ENCODE measurements at regions not wholly inside any gene's neighbourhood (a gene's known extent, or its start where the extent isn't known, plus 50 kb on each side); places are given as distances from the start of the nearest gene placed in this dataset.

DNA sequence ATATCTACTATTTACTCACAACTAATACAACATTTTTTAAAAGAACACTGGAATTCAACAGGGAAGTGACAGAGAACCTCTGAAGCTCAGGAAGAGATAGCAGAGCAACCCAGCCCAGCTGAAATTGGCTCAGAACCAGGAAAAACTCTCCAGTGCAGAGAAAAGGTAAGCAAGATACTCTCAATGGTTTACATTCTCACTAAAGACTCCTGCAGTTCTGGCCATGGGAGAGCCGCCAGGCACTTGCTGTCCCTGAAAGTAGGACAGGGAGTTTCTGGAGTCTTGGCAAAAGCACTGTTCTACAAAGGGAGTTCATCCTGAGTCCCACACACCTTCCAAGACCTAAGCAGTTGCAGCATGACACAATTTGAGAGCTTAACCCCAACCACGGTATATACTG is 330.8 kb downstream of the TRIM36 start:
- Histone ChIP-seq H3K27me3 (ENCODE audit: control insufficient read depth, extremely low read depth, insufficient read depth, low read length) (no peaks in the 10 kb centered on the region), H3K36me3 (ENCODE audit: control insufficient read depth in 2 of 2, extremely low read depth in 1 of 2, insufficient read depth in 2 of 2, low read length in 2 of 2) (no peaks in the 10 kb centered on the region), H3K4me3 (ENCODE audit: control insufficient read depth in 2 of 3, extremely low read depth in 1 of 3, insufficient read depth in 2 of 3, low read depth in 1 of 3, low read length in 3 of 3) (no peak overlapping the region), H3K9me1 (ENCODE audit: control insufficient read depth, extremely low read depth, insufficient read depth, low read length) (no peaks in the 10 kb centered on the region), H2AFZ (ENCODE audit: control insufficient read depth, low read length) (no peak overlapping the region), H3K79me2 (ENCODE audit: control insufficient read depth, insufficient read depth, low read length) (no peaks in the 10 kb centered on the region), H4K20me1 (ENCODE audit: control insufficient read depth, extremely low read depth, insufficient read depth, low read length) (no peaks in the 10 kb centered on the region), H3K4me2 (ENCODE audit: control insufficient read depth, extremely low read depth, insufficient read depth, low read depth, low read length) (no peak overlapping the region), H3K4me1 (ENCODE audit: control insufficient read depth, extremely low read depth, insufficient read depth, low read length) (no peaks in the 10 kb centered on the region), H3K9ac (ENCODE audit: control insufficient read depth, extremely low read depth, insufficient read depth, low read length) (no peak overlapping the region), H3K27ac (ENCODE audit: control insufficient read depth, insufficient read depth, low read length) (no peak overlapping the region), H3K9me3 (ENCODE audit: control insufficient read depth, low read depth, low read length) (no peaks in the 10 kb centered on the region)
- TF ChIP-seq EZH2 (IDR thresholded peaks at IDR 0.05; ENCODE audit: low read length), result no peak
- TF ChIP-seq, protein P1, sequence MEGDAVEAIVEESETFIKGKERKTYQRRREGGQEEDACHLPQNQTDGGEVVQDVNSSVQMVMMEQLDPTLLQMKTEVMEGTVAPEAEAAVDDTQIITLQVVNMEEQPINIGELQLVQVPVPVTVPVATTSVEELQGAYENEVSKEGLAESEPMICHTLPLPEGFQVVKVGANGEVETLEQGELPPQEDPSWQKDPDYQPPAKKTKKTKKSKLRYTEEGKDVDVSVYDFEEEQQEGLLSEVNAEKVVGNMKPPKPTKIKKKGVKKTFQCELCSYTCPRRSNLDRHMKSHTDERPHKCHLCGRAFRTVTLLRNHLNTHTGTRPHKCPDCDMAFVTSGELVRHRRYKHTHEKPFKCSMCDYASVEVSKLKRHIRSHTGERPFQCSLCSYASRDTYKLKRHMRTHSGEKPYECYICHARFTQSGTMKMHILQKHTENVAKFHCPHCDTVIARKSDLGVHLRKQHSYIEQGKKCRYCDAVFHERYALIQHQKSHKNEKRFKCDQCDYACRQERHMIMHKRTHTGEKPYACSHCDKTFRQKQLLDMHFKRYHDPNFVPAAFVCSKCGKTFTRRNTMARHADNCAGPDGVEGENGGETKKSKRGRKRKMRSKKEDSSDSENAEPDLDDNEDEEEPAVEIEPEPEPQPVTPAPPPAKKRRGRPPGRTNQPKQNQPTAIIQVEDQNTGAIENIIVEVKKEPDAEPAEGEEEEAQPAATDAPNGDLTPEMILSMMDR (optimal IDR thresholded peaks at IDR 0.05 in 1 of 3, IDR thresholded peaks at IDR 0.05 in 1 of 3, conservative IDR thresholded peaks at IDR 0.05 in 1 of 3; ENCODE audit: extremely low read depth in 1 of 3, insufficient read depth in 2 of 3, low read length in 3 of 3), result no peak
- DNase-seq (ENCODE audit: low read depth, low spot score) (no peak), FAIRE-seq (no peak)
- dilution Hi-C loops (cut with MboI; ENCODE audit: extremely low pct_ligation_motif_present, low sequenced_read_pairs), result no loop called here

DNA sequence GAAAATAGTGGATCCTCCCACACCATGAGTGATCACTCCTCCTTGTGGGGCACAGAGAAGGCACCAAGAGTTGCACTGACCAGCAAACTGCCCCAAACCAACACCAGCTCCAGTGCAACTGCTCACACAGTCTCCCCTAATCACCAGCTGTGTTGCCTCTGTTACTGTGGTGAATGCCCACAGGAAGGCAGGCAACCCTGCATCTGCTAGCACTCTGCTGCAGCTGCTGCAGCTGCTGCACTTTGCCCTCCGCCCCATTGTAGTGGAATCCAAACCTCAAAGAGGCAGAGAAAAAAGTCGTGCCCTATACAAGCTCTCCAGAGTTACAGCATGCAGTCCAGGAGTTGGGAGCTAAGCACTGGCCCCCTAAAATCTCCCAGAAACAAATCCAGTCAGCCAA is 339.6 kb downstream of the TRIM36 start:
- no peaks in the 10 kb centered on the region for H4K20me1 ChIP-seq (ENCODE audit: control insufficient read depth, extremely low read depth, insufficient read depth, low read length)

More for the DNA sequence above, 339.6 kb downstream of the TRIM36 start:
- no peak overlapping the region for H2AFZ ChIP-seq (ENCODE audit: control insufficient read depth, low read length)
- no peak overlapping the region for H3K4me2 ChIP-seq (ENCODE audit: control insufficient read depth, extremely low read depth, insufficient read depth, low read depth, low read length)
- H3K36me3 ChIP-seq (ENCODE audit: control insufficient read depth in 2 of 2, extremely low read depth in 1 of 2, insufficient read depth in 2 of 2, low read length in 2 of 2), result no peaks in the 10 kb centered on the region
- dilution Hi-C loops (cut with MboI; ENCODE audit: extremely low pct_ligation_motif_present, low sequenced_read_pairs), result no loop called here
- no peak overlapping the region for H3K4me3 ChIP-seq (ENCODE audit: control insufficient read depth in 2 of 3, extremely low read depth in 1 of 3, insufficient read depth in 2 of 3, low read depth in 1 of 3, low read length in 3 of 3)
- DNase-seq (ENCODE audit: low read depth, low spot score) (no peak), FAIRE-seq (no peak)
- H3K9me3 ChIP-seq (ENCODE audit: control insufficient read depth, low read depth, low read length), result no peaks in the 10 kb centered on the region
- no peaks in the 10 kb centered on the region for H3K79me2 ChIP-seq (ENCODE audit: control insufficient read depth, insufficient read depth, low read length)
- H3K27ac ChIP-seq (ENCODE audit: control insufficient read depth, insufficient read depth, low read length), result no peak overlapping the region
- TF ChIP-seq, protein P1 (optimal IDR thresholded peaks at IDR 0.05 in 1 of 3, IDR thresholded peaks at IDR 0.05 in 1 of 3, conservative IDR thresholded peaks at IDR 0.05 in 1 of 3; ENCODE audit: extremely low read depth in 1 of 3, insufficient read depth in 2 of 3, low read length in 3 of 3), result no peak
- TF ChIP-seq EZH2 (IDR thresholded peaks at IDR 0.05; ENCODE audit: low read length), result no peak
- H3K9me1 ChIP-seq (ENCODE audit: control insufficient read depth, extremely low read depth, insufficient read depth, low read length), result no peaks in the 10 kb centered on the region
- no peaks in the 10 kb centered on the region for H3K4me1 ChIP-seq (ENCODE audit: control insufficient read depth, extremely low read depth, insufficient read depth, low read length)
- H3K27me3 ChIP-seq (ENCODE audit: control insufficient read depth, extremely low read depth, insufficient read depth, low read length), result no peaks in the 10 kb centered on the region
- no peak overlapping the region for H3K9ac ChIP-seq (ENCODE audit: control insufficient read depth, extremely low read depth, insufficient read depth, low read length)
